ENCODE measurements at regions not wholly inside any gene's neighbourhood (a gene's known extent, or its start where the extent isn't known, plus 50 kb on each side); places are given as distances from the start of the nearest gene placed in this dataset.
"Not testable (repeated sequence)": the region's sequence is repeated elsewhere in the genome, so short reads cannot be mapped to it uniquely, and the experiment has no call there.

- Histone ChIP-seq H3K4me1 (no peaks in the 10 kb centered on the region), H3K27ac (no peak overlapping the region), H3K4me3 (no peak overlapping the region), H3K9me3 (no peaks in the 10 kb centered on the region), H3K27me3 (no peaks in the 10 kb centered on the region), H3K36me3 (no peaks in the 10 kb centered on the region)
- no peak for DNase-seq (ENCODE audit: extremely low spot score in 2 of 2)
- intact Hi-C loops (cut with DNase I) = no loop called here
- TF ChIP-seq POLR2A (IDR thresholded peaks at IDR 0.05) = no peak
- no peak for TF ChIP-seq CTCF (IDR thresholded peaks at IDR 0.05)
- no peak for TF ChIP-seq POLR2AphosphoS5 (IDR thresholded peaks at IDR 0.05; ENCODE audit: insufficient read depth in 1 of 2, low read depth in 1 of 2)
Measured at GRCh38 chr4:163702736-163703135, 208.2 kb downstream of the TMA16 start.

- H3K4me3 ChIP-seq = no peak overlapping the region
- no peaks in the 10 kb centered on the region for H3K9me3 ChIP-seq
- no peak for DNase-seq (ENCODE audit: extremely low spot score in 2 of 2)
- H3K27ac ChIP-seq = no peak overlapping the region
- no peaks in the 10 kb centered on the region for H3K27me3 ChIP-seq
- TF ChIP-seq CTCF (IDR thresholded peaks at IDR 0.05) (no peak), POLR2AphosphoS5 (IDR thresholded peaks at IDR 0.05; ENCODE audit: insufficient read depth in 1 of 2, low read depth in 1 of 2) (no peak), POLR2A (IDR thresholded peaks at IDR 0.05) (no peak)
- no peaks in the 10 kb centered on the region for H3K4me1 ChIP-seq
- no peaks in the 10 kb centered on the region for H3K36me3 ChIP-seq
- intact Hi-C loops (cut with DNase I) = no loop called here
Measured at GRCh38 chr4:163703251-163703650, 208.8 kb downstream of the TMA16 start.

- Histone ChIP-seq H3K36me3 (no peaks in the 10 kb centered on the region), H3K9me3 (no peaks in the 10 kb centered on the region), H3K27me3 (no peaks in the 10 kb centered on the region), H3K4me1 (no peaks in the 10 kb centered on the region), H3K27ac (no peak overlapping the region), H3K4me3 (no peak overlapping the region)
- TF ChIP-seq POLR2A (IDR thresholded peaks at IDR 0.05) (no peak), POLR2AphosphoS5 (IDR thresholded peaks at IDR 0.05; ENCODE audit: insufficient read depth in 1 of 2, low read depth in 1 of 2) (no peak), CTCF (IDR thresholded peaks at IDR 0.05) (no peak)
- DNase-seq (ENCODE audit: extremely low spot score in 2 of 2) = no peak
- intact Hi-C loops (cut with DNase I) = no loop called here
Measured at GRCh38 chr4:163707873-163708272, 213.4 kb downstream of the TMA16 start.

- Histone ChIP-seq H3K27me3 (no peaks in the 10 kb centered on the region), H3K4me3 (no peak overlapping the region), H3K4me1 (no peaks in the 10 kb centered on the region), H3K27ac (no peak overlapping the region), H3K9me3 (no peaks in the 10 kb centered on the region), H3K36me3 (no peaks in the 10 kb centered on the region)
- no peak for DNase-seq (ENCODE audit: extremely low spot score in 2 of 2)
- no peak for TF ChIP-seq POLR2A (IDR thresholded peaks at IDR 0.05)
- intact Hi-C loops (cut with DNase I) = no loop called here
Measured at GRCh38 chr4:163709601-163710000, 215.1 kb downstream of the TMA16 start.

- H3K27ac ChIP-seq = no peak overlapping the region
- H3K27me3 ChIP-seq = no peaks in the 10 kb centered on the region
- intact Hi-C loops (cut with DNase I) = no loop called here
- H3K9me3 ChIP-seq = no peaks in the 10 kb centered on the region
- no peak for DNase-seq (ENCODE audit: extremely low spot score in 2 of 2)
- no peaks in the 10 kb centered on the region for H3K36me3 ChIP-seq
- TF ChIP-seq POLR2AphosphoS5 (IDR thresholded peaks at IDR 0.05; ENCODE audit: insufficient read depth in 1 of 2, low read depth in 1 of 2) (no peak), CTCF (IDR thresholded peaks at IDR 0.05) (no peak), POLR2A (IDR thresholded peaks at IDR 0.05) (no peak)
- no peak overlapping the region for H3K4me3 ChIP-seq
- H3K4me1 ChIP-seq = no peaks in the 10 kb centered on the region
Measured at GRCh38 chr4:163710158-163710557, 215.7 kb downstream of the TMA16 start.

GRCh38 chr4:163724495-163724894 is 230.0 kb downstream of the TMA16 start:
- H3K4me3 ChIP-seq; H3K27me3 ChIP-seq; DNase-seq (ENCODE audit: extremely low spot score in 2 of 2); intact Hi-C loops (cut with DNase I); H3K27ac ChIP-seq; H3K4me1 ChIP-seq; H3K9me3 ChIP-seq; H3K36me3 ChIP-seq: not testable (repeated sequence)

Measured in vagina (tissue), 2 donors.